NAMALWA (cell line): ENCODE measurements at regions not wholly inside any gene's neighbourhood (a gene's known extent, or its start where the extent isn't known, plus 50 kb on each side); places are given as distances from the start of the nearest gene placed in this dataset.

Experiments
- DNase-seq: peaks from one replicate; pipeline ENCODE4 v3.0.0-alpha.2; 2015; ENCODE audit warnings: low spot score

DNA sequence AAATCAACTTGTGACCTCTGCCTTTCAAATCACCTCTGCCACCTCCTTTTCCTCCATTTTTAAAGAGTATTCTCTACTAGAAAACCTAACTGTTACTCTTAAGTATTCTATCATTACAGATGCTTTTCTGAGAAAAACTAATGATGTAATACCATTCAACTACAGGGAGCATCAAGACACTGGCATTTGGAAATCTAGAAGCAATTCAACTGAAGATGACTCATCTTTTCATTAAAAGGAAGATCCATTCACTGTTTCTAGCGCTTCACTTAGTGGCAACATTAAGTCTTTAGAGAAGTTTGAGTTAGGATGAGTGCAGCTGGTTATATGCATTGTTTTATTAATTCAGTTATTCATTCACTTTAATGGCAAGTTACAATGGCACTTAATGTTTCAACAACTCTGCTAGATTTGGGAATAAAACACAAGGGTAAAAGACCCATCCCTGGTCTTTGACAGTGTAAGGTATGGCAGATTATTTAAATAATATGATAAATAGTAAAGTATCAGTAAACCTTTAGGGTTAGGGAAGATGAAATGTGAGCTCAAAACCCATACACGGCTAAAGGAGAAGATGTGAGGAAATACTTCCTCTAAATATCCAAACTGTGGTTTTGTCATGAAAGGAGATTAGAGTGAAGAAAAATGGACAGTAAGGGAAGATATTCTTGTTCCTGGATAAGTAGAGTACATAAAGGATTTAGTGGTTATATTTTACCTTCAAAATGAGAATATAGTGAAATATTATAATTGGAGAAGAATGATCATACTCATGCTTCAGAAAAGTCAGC, 61.7 kb downstream of the KCNJ2 start:
- no peak for DNase-seq

DNA sequence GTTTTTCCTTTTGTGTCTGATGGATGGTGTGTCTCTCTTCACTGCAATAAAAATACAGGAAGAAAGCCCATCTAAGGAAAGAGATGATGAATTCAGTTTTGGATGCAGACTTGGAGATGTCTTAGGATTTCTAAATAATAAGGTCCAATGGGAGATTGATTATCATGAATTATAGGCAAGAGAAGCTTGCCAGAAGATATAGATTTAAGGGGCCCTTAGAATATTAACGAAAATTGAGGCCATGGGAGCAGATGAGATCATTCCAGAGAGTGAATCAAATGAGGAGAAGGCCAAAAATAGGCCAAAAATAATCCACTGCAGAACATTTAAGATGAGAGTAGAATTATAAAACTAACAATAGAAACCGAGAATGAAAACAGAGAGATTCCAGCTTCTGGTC, 63.1 kb downstream of the KCNJ2 start:
- DNase-seq, result no peak

DNA sequence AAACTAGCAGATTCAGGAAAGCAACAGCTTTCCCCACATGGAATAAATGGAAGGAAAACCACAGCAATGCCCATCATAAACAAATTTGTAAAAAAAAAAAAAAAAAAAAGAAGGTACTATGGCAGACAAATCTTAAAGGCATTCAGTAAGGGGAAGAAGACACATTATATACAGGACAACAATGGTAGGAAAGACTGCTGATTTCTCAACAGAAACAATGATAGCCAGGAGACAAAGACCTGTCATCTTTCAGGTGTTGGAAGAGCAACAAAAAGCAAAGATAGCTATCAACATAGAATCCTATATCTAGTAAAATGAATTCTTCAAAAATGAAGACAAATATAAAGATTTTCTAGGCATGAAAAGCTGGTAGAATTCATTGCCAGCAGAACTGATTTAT, 65.9 kb downstream of the KCNJ2 start:
- no peak for DNase-seq

DNA sequence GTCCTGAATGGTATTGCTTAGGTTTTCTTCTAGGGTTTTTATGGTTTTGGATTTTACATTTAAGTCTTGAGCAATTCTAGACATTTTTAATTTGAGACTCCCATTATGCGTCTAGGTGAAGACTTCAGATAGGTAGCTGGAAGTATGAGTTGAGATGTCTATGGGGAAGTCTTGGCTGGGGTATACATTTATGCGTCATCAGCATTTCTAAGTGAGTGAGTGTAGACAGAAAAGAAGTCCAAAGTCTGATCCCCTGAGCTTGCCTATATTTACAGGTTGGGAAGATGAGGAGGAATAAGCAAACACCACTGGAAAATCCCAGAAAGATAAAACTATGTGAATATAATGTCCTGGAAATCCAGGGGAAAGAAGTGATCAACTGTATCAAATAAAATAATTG, 68.9 kb downstream of the KCNJ2 start:
- no peak for DNase-seq

DNA sequence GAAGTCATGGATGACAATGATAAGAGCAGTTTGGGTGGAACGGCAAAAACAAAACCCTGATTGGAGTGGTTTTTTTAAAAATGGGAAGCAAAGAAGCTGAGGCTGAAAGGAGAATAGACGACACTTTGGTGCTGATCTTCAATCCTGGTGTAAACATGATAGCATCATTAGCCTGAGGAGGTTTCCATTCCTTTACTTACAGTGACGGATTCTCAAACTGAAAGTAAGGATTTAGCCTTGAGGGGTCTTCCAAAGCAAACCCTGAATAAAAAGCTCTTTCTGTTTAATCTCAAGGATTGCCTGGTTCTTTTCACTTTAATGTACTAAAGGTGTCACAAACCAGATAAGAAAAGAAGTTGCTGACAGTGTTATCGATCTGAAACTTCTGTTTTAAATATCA, 69.3 kb downstream of the KCNJ2 start:
- DNase-seq, result no peak

DNA sequence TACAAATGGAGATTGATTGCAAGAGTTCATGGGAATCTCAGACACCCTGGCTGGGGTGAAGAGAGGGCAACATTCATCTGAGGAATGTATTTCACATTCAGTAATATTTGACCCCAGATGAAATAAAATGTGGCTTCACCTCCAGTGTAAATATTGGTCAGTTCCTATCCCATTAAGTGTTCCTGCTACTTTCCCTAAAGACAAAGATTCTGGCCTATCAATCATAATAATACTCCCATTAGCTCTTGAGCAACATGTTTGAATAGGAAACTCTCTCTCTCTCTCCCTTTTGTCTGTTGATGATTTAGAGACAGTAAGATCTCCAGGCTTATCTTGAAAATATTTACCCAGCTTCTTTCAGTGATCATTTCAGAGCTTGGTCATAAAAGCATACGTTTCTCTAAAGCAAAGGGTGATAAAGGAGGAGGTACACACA, 70.1 kb downstream of the KCNJ2 start:
- no peak for DNase-seq

DNA sequence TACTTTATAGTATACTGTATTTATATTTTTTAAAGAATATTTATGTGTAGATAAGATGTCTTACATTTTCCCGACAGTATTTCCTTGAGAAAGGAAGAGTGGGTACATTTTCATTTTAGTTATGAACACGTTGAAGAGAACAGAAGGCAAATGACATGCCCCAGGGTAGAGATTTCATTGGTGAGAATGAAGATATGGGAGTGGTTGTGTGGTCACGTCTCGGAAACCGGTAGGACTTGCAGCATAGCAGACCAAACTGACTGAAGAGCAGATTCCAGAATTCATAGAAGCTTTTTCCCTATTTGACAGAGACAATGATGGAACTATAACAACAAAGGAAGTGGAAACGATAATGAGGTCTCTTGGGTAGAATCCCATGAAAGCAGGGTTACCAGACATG, 71.7 kb downstream of the KCNJ2 start:
- no peak for DNase-seq

DNA sequence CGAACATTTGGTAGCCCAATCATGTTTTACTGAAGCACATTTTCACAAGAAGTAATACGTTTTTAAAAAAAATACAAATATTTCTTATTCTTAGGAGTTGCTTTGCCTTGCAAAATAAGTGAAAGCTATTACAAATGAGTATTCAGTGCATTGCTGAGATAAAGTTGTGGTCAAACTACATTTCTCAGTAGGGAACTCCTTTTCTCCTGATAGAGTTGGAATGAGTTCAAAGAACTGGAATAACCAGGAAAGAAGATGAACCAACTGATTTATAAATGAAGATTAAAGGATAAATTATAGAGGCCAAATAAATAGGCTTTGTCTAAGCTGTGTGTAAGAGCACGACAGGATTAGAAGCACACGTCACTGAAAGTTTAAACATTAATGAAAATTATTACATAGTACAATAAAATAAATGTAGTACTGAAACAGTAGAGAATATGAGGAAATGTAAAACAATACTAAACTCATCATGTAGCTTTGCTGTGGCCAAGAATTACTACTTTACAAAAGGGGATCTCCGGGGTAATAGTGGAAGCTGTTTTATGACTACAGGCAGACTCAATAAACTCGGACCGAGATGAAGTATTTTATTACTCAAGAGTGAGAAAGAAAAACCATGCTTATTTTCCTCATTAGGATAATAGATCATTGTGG, 73.6 kb downstream of the KCNJ2 start:
- DNase-seq, result no peak

DNA sequence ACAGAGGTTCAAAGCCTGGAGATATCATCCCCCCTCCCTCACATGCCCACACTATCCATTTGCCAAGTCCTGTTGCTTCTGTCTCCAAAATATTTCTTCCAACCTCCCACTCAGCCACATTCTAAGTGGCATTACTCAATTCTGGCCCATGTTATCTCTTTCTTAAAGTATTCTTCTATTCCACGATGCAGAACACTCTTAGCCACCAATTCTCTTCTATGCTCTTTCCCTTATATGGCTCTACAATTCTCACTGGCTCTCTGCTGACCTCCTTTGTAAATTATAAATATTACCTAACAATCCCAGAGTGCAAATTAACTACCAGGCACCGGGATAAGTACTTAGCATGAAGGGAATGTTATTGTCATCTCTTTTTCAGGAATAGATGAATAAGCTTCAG, 82.4 kb downstream of the KCNJ2 start:
- no peak for DNase-seq

DNA sequence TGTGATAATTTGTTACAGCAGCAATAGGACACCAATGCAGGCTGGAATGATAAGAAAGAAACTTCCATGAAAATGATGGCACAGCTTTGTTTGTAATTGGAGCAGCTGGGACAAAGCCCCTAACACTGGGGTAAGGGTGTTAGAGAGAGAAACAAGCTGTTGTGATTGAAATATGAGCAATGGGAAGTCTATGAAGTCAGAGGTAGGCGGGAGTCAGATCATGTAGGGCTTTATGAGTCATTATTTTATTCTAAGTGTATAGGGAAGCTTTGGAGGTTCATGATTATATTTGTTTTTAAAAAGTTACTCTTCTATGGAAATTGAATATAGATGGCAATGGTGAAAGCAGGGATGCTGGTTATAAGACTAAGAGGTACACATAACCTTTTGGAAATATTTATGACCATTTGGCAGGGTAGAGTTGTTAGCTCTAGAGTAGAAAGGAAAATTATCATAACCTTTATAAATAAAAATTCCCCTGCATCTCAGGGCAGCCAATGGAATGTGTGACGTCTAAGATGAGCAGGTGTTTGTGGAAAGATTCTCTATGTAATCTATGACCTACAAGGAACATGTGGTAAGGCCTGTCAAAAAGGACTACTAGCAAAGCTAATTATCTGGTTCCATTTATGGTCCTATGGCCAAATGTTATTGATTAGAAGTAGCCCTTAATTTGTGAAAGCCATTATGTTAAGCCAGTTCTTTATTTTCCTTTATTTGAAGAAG, 85.6 kb downstream of the KCNJ2 start:
- DNase-seq, result no peak

DNA sequence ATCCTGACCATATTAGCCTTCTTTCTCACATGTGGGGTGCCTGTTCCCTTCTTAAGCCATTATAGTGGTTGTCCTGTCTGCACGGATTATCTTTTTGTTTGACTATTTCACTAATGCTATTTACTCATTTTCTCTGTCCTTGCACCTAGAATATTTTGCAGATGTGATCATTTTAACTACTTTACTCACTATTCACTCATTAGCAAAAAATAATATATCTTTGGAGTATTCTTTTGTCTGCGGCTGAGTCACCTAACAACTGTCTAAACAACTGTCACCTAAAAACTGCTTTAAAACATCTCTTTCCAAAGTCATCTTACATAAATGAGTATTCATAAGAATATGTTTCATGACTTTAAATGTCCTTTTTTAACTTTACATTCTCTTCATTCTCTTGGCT, 87.4 kb downstream of the KCNJ2 start:
- no peak for DNase-seq

DNA sequence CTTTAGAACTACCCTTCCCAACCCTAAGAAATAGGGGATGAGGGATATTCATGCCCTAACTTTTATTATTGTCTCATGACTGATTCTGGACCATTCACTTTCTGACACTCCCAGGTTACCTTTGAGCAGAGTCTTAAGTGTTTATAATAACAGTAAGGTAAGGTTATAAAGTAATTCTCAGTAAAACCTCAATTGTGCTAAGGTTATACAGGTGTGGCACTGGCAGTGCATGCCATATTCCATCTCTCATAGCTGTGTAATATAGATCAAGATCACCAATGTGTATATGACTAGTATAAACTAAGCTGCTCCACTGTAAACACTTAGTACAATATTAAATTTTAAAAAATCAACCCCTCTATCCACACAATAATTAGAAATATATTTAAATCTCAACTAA, 89.1 kb downstream of the KCNJ2 start:
- no peak for DNase-seq

DNA sequence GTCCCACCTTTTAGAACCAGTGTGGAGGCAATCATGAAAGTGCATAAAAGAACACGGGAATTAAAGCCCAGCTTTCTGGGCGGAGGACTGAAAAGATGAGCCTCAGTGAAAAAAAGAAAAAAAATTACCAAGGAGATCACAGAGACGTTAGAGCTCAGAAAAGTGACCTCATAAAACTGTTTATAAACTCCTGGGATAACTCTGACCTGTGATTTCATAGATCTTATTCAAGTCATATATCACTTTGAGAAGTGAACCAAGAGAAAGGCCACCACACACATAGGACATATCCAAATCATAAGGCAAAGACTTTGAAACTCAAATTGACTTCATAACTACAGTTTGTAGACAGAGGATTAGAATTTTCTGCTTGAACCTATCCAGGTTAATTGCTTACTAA, 90.1 kb downstream of the KCNJ2 start:
- no peak for DNase-seq

DNA sequence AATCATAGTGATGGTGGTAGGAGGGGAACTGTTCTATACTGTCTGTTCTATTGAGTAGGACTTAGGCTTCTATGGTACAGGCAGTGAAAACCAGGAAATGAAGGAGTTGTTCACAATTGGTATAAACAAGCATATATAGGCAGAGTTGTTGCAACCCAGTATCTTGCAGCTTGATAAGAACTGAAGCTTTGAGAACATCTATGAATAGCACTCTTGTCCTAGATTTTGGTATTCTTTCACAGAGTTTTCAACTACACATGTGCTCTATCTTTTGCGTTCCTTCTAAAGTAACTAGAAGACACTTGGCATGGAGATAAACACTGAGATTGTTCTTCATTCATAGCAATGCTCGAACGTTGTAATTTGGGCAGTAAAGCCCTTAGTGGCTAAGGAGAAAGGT, 91.8 kb downstream of the KCNJ2 start:
- no peak for DNase-seq

DNA sequence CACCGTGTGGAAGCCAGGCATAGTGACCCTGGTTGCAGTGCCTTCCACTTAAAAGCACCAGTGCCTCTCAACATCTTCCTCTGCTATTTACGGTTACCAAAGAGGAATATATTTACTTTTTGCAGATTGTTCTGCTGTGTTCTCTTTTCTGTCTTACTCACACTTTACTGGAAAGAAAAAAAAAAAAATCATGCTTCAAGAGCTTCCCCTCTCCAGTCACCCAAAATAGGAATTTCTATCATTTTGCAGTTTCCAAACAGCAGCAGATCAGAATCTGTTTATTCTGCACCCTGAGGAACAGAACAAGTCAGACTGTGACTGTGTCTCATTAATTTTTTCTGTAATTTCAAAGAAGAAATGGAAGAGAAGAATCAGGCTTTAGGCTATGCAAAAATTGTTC, 96.1 kb downstream of the KCNJ2 start:
- no peak for DNase-seq

DNA sequence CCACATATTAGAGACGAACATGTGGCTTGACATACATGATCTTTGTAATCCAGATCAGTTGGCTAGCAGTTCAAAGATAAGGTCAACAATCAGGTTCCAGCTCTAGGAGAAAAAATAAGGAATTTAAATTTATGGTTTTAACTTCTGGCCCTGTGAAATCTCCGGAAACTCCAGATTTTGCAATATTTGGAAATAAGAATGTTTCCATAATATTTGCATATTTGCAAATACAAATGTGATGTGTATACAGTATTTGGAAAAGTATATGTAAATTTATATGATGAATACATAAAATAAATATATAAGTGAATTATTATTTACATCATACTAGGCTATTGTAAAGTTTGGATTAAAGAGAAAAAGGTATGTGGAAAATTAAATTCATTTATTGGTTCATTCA, 97.1 kb downstream of the KCNJ2 start:
- DNase-seq, result no peak

DNA sequence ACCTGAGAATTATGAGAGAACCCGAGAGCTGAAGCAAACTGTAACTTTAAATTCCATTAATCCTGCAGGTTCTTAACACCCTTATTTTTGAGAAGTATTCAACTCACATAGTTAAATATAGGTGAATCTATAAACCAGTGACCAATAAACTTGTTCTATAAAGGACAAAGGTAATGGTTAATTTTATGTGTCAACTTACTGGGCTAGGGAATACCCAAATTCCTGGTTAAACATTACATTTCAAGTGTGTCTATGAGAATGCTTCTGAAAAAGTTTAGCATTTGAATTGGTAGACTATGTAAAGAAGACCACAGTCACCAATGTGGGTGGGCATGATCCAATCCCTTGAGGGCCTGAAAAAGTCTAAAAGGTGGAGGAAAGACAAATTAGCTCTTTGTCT, 99.1 kb downstream of the KCNJ2 start:
- no peak for DNase-seq

DNA sequence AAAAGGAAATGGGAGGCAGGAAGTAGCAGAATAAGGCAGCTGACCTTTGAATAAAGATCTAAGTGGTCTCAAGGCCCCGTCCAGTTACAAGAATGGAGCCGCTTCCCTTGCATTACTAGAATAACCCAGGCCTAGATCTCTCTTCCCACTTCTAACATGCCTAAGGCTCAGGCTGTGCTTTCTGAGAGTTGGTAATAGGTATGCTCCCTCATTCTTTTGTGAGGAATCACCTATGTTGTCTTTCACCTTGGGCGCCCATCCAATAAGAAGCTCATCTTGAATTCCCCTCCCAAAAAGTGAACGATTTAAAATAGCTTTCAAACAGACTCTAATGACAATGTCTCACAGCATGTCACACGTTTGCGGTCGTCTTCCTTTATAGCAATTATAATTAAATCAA, 101.2 kb downstream of the KCNJ2 start:
- DNase-seq, result no peak

DNA sequence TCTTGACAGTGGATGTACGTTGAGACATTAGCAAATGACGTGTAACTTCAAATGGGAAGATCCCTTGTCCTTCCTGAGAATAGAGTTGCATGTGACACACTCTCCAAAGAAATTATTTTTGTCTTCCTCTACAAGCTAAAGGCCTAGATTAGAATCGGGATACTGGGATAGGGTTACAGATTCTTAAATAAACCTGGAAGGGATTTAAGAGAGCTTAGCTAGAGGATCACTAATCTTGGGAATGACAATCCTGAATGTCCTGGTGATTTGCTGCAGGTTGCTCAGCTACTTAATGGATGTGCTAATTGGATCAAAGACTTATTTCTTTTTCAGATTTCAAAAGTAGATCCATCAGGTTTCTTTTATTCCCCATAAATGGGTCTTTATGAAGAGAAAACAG, 101.9 kb downstream of the KCNJ2 start:
- no peak for DNase-seq

DNA sequence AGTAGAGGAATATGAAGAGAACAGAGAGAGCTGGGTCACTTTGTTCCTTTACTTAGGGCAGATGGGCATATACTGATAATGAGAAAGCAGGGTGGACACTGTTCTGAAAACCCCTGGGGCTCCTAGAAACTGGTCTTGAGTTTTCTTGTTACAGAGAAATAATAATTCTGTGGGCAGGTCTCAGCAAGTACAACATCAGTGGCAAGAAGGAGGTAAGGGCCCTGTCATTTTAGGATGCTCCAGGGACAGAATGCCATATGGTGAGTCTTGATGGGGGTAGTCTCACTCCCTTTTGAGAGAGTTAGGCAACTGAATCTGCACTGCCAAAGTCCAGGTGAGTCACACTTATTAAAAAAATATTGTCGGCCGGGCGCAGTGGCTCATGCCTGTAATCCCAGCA, 102.3 kb downstream of the KCNJ2 start:
- DNase-seq, result no peak

DNA sequence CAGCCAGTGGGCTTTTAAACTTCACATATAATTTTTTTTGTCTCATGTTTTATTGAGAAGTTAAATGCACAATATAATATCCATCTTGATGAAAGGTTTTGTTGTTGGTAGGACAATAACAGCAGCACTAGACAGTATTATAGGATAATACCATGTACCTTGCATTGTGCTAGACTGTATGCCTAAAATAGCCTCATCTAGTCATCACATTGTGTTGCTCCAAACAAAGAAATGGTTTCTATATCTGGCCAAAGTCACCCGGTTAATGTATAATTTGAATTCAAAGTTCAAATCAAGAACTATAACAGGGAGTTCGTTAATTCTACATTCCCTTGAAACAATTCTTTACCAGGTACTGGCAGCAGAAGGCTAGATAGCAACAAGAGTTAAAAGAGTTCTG, 104.9 kb downstream of the KCNJ2 start:
- no peak for DNase-seq

DNA sequence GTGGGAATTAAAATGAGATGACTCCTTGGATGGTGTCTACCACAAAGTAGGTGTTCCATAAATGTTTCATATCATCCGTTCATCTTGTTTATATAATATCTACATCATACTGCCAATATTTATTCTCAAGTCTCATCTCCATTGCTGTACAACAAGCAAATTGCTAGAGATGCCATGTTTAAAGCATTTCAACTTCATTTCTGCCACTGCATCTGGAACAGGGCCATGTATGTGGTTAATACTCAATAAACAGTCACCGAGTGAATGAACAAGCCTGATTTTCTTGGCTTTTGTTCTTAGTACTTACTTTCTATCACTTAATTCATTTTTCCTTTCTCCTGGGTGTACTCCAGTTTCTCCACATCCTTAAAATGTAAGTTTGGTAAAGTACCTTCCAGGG, 107.6 kb downstream of the KCNJ2 start:
- no peak for DNase-seq

DNA sequence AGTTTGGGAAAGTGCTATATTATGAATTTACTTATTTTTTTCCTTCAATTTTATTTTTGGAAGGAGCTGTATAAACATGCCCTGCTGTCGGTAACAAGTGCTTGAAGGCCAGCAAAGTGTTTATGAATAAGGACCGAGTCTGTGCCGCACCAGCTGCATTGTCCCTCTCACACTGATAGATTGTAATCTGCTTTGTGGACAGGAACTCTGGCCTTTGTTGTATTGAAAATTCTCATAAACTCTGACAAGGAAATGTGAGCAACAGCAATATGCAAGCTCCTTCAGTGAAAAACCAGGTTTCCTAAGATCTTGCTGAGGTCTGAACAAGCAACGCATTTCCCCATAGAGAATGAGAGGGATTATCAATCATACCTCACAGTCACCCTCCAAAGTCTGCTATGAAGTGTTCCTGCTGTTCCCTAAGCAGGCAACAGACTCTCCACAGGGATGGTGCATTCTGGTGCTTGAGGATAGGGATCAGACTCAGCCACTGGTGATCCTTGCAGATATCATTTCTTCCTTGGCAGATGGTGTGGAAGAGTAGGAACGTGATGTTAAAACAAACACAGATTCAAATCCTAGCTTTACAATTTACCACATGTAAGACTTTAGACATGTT, 109.6 kb downstream of the KCNJ2 start:
- no peak for DNase-seq
